ENCODE measurements at regions not wholly inside any gene's neighbourhood (a gene's known extent, or its start where the extent isn't known, plus 50 kb on each side); places are given as distances from the start of the nearest gene placed in this dataset.

DNA sequence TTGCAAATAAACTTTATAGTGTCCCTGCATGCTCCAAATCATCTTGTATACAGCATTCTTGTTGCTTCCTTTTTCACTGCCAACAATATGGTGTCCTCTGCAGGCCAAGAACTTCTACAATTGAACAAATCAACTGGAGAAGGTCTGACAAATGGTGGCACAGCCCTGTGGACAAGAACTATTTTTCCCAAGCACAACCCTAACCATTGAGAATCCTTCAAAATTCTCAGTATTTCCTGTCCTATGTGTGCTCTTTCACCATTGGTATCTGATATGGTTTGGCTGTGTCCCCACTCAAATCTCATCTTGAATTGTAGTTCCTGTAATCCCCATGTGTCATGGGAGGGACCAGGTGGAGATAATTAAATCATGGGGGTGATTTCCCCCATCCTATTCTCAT is 865.1 kb upstream of the ACVR2A start:
- H3K9me3 Mint-ChIP-seq, result peaks cover 5 to 12% of the 10 kb centered on the region in 2 experiments; a peak in 2 of 5 replicates
- Histone ChIP-seq H2BK15ac (ENCODE audit: low read depth, low read length) (no peak overlapping the region), H3K79me1 (ENCODE audit: insufficient read depth, low read depth, low read length, poor library complexity, severe bottlenecking) (no peaks in the 10 kb centered on the region), H3K27ac (ENCODE audit: insufficient read length, low read depth, low read length) (no peak overlapping the region), H2BK5ac (ENCODE audit: insufficient read length, low read length) (no peak overlapping the region), H2AK5ac (ENCODE audit: insufficient read length, low read length) (no peak overlapping the region), H3K18ac (ENCODE audit: insufficient read length, low read depth, low read length) (no peak overlapping the region), H3K56ac (ENCODE audit: insufficient read length, low read depth, low read length) (no peak overlapping the region), H3K4me2 (ENCODE audit: insufficient read depth, insufficient read length, low read length) (no peak overlapping the region), H4K20me1 (ENCODE audit: control insufficient read depth, insufficient read depth, insufficient read length) (no peaks in the 10 kb centered on the region), H3K4ac (ENCODE audit: low read depth, low read length) (no peak overlapping the region), H3K14ac (ENCODE audit: insufficient read depth, low read length) (no peak overlapping the region), H3K23ac (ENCODE audit: insufficient read length, low read depth, low read length) (no peak overlapping the region), H3K27me3 (ENCODE audit: insufficient read depth, low read length) (no peaks in the 10 kb centered on the region), H2AFZ (ENCODE audit: low read length) (no peak overlapping the region), H4K91ac (ENCODE audit: insufficient read length, low read depth, low read length) (no peak overlapping the region), H4K5ac (ENCODE audit: insufficient read length, low read depth, low read length) (no peak overlapping the region), H3T11ph (ENCODE audit: low read length) (no peak overlapping the region), H3K79me2 (ENCODE audit: insufficient read depth, low read length) (no peaks in the 10 kb centered on the region), H2BK20ac (ENCODE audit: low read depth, low read length, poor library complexity, severe bottlenecking) (no peak overlapping the region), H3K9me3 (ENCODE audit: control insufficient read depth, low read depth, low read length) (no peaks in the 10 kb centered on the region), H3K23me2 (ENCODE audit: insufficient read length, low read depth, low read length, poor library complexity, severe bottlenecking) (no peaks in the 10 kb centered on the region), H4K8ac (replicated peaks; ENCODE audit: insufficient read length, low read depth, low read length) (no peak overlapping the region), H2BK12ac (ENCODE audit: insufficient read length, low read depth, low read length) (no peak overlapping the region), H2BK120ac (ENCODE audit: low read depth, low read length, poor library complexity, severe bottlenecking) (no peak overlapping the region), H3K9ac (ENCODE audit: extremely low read depth, insufficient read length, low read length) (no peak overlapping the region), H3K4me1 (ENCODE audit: insufficient read depth, low read length) (peaks cover 5% of the 10 kb centered on the region)
- no peaks in the 10 kb centered on the region for H3K27me3 Mint-ChIP-seq (ENCODE audit: low read depth)
- H3K4me1 Mint-ChIP-seq, result peaks cover 18% of the 10 kb centered on the region in 2 experiments
- peaks cover 0 to 19% (median 2%) of the 10 kb centered on the region in 3 experiments; a peak in 4 of 7 replicates for H3K36me3 Mint-ChIP-seq (ENCODE audit: insufficient read depth in 1 of 3, low read depth in 3 of 3)
- TF ChIP-seq, protein P1, sequence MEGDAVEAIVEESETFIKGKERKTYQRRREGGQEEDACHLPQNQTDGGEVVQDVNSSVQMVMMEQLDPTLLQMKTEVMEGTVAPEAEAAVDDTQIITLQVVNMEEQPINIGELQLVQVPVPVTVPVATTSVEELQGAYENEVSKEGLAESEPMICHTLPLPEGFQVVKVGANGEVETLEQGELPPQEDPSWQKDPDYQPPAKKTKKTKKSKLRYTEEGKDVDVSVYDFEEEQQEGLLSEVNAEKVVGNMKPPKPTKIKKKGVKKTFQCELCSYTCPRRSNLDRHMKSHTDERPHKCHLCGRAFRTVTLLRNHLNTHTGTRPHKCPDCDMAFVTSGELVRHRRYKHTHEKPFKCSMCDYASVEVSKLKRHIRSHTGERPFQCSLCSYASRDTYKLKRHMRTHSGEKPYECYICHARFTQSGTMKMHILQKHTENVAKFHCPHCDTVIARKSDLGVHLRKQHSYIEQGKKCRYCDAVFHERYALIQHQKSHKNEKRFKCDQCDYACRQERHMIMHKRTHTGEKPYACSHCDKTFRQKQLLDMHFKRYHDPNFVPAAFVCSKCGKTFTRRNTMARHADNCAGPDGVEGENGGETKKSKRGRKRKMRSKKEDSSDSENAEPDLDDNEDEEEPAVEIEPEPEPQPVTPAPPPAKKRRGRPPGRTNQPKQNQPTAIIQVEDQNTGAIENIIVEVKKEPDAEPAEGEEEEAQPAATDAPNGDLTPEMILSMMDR (conservative IDR thresholded peaks at IDR 0.05), result no peak
- DNase-seq, result no peak
- H3K27ac Mint-ChIP-seq, result peak overlapping the region in 1 of 3 experiments; percentile 72; a peak in 3 of 7 replicates
- H3K4me3 Mint-ChIP-seq, result no peak overlapping the region
